ENCODE measurements at regions not wholly inside any gene's neighbourhood (a gene's known extent, or its start where the extent isn't known, plus 50 kb on each side); places are given as distances from the start of the nearest gene placed in this dataset.

DNA sequence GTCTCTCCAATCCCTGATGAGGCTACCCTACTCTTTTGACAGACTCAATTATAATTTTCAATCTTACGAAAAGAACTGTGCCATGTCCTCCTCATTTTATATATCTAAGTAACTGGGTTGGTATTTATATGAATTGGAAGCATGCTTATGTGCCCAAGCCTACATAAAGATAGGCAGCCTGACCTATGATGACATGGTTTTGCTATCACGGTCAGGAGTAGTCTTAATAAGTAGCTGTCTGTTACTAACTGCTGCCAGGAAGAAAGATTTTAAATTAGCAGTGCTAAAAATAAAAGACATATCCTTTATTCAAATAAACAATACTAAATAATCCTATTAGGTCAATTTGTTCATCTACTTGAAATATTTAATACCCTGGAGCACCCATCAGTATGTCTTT, 102.0 kb upstream of the DTNA start:
- no peaks in the 10 kb centered on the region for H3K9me1 ChIP-seq (replicated peaks; ENCODE audit: control insufficient read depth, extremely low read depth, insufficient read depth, low read length)
- dilution Hi-C loops (cut with MboI; ENCODE audit: extremely low pct_ligation_motif_present, low sequenced_read_pairs) (no loop called here), intact Hi-C loops (cut with micrococcal nuclease) (no loop called here)
- H3K9ac ChIP-seq (replicated peaks; ENCODE audit: extremely low read depth, insufficient read depth, low read length) = no peak overlapping the region
- H3K9me3 ChIP-seq (replicated peaks; ENCODE audit: control insufficient read depth, insufficient read depth, low read length) = no peaks in the 10 kb centered on the region
- no peak overlapping the region for H3K27ac ChIP-seq (ENCODE audit: insufficient read depth, low read depth, low read length)
- DNase-seq (ENCODE audit: low read depth, low spot score) (no peak), FAIRE-seq (no peak)
- POLR2A ChIA-PET = no interaction called here
- no peak overlapping the region for H2AFZ ChIP-seq (ENCODE audit: low read depth, low read length)
- no peaks in the 10 kb centered on the region for H4K20me1 ChIP-seq (replicated peaks; ENCODE audit: control insufficient read depth, extremely low read depth, insufficient read depth, low read length)
- H3K4me3 ChIP-seq (replicated peaks in 1 of 3; ENCODE audit: insufficient read depth in 1 of 3, low read depth in 1 of 3, low read length in 3 of 3) = no peak overlapping the region
- no peak for TF ChIP-seq EZH2 (IDR thresholded peaks at IDR 0.05; ENCODE audit: borderline replicate concordance, low read depth, low read length, severe bottlenecking)
- TF ChIP-seq, protein P1, sequence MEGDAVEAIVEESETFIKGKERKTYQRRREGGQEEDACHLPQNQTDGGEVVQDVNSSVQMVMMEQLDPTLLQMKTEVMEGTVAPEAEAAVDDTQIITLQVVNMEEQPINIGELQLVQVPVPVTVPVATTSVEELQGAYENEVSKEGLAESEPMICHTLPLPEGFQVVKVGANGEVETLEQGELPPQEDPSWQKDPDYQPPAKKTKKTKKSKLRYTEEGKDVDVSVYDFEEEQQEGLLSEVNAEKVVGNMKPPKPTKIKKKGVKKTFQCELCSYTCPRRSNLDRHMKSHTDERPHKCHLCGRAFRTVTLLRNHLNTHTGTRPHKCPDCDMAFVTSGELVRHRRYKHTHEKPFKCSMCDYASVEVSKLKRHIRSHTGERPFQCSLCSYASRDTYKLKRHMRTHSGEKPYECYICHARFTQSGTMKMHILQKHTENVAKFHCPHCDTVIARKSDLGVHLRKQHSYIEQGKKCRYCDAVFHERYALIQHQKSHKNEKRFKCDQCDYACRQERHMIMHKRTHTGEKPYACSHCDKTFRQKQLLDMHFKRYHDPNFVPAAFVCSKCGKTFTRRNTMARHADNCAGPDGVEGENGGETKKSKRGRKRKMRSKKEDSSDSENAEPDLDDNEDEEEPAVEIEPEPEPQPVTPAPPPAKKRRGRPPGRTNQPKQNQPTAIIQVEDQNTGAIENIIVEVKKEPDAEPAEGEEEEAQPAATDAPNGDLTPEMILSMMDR (IDR thresholded peaks at IDR 0.05; ENCODE audit: extremely low read depth in 1 of 2, insufficient read depth in 1 of 2, low read depth in 1 of 2, low read length in 2 of 2) = no peak
- no peak for TF ChIP-seq JUN (IDR thresholded peaks at IDR 0.05; ENCODE audit: borderline replicate concordance, insufficient read depth, insufficient read length, low read depth)
- TF ChIP-seq FOS (IDR thresholded peaks at IDR 0.05; ENCODE audit: borderline replicate concordance, insufficient read depth, low read length) = no peak
- TF ChIP-seq POLR2AphosphoS5 (IDR thresholded peaks at IDR 0.05; ENCODE audit: insufficient read depth, low read depth, low read length) = no peak
- TF ChIP-seq POLR2A (IDR thresholded peaks at IDR 0.05; ENCODE audit: low read depth, low read length) = no peak
- TF ChIP-seq GATA2 (IDR thresholded peaks at IDR 0.05; ENCODE audit: insufficient read depth, insufficient read length, low read depth, low read length) = no peak
- no peak for TF ChIP-seq MYC (IDR thresholded peaks at IDR 0.05; ENCODE audit: low read depth, low read length)
- TF ChIP-seq, protein P2, sequence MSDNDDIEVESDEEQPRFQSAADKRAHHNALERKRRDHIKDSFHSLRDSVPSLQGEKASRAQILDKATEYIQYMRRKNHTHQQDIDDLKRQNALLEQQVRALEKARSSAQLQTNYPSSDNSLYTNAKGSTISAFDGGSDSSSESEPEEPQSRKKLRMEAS (IDR thresholded peaks at IDR 0.05; ENCODE audit: insufficient read depth, insufficient read length) = no peak
- BruUV-seq (replicated peaks) = no TSS peak
- CTCF ChIA-PET = interaction anchor here (1.6 kb wide), 1 partner anchor 10 kb away, joined by 6 read pairs; no protein-coding TSS in a partner anchor
- H3K4me1 ChIP-seq (ENCODE audit: control insufficient read depth, extremely low read depth, insufficient read depth, low read length) = no peaks in the 10 kb centered on the region
- H3K4me2 ChIP-seq (ENCODE audit: insufficient read depth, low read length) = no peak overlapping the region
- no peaks in the 10 kb centered on the region for H3K27me3 ChIP-seq (ENCODE audit: control insufficient read depth in 2 of 2, insufficient read depth in 2 of 2, low read length in 2 of 2)
- no peaks in the 10 kb centered on the region for H3K79me2 ChIP-seq (ENCODE audit: control insufficient read depth, insufficient read depth, low read length)
- no peaks in the 10 kb centered on the region for H3K36me3 ChIP-seq (ENCODE audit: control insufficient read depth in 2 of 2, extremely low read depth in 1 of 2, insufficient read depth in 2 of 2, low read length in 2 of 2)

All from endothelial cell of umbilical vein (primary cell).